RPMI8226 (cell line): ENCODE measurements at regions not wholly inside any gene's neighbourhood (a gene's known extent, or its start where the extent isn't known, plus 50 kb on each side); places are given as distances from the start of the nearest gene placed in this dataset.

ENCODE experiments used
- DNase-seq: peaks from one replicate; pipeline ENCODE4 v3.0.0-alpha.2; 2015

DNA sequence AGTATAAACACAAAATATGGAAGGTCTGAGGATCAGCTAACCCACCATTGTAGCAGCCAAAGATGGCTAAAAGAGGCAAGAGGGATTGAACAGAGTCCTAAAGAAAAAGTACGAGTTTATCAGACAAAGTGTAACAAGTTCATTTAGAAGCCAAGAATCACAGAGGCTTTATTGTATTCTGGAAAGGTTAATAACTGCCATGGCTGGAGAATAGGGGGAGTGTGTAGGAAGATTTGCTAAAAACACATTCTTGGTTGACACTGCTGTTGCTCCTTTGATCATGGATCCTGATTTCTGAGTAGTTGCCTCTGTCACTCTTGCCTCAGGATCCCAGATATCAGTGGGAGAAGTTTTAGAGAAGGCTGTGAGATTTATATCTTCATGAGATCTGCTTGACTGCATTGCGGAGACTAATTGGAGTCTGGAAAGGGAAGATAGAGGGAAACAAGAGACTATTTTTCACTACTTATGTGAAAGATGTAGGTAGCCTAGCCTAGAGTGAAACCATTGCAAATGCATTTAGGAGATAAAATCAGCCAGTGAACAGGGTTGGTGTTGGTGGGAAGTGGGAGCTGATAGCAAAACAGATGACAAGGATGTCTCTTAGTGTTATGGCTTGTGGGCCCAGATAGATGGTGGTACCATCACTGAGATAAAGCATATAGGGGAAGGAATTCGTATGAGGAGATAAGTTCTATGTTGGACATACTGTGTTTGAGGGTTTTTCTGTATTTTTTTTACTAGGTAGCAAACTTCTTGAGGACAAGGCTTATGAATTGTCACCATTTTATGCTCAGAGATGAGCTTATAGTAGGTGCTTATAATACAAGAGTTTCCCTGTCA, 402.9 kb upstream of the PDE3A start:
- no peak for DNase-seq

DNA sequence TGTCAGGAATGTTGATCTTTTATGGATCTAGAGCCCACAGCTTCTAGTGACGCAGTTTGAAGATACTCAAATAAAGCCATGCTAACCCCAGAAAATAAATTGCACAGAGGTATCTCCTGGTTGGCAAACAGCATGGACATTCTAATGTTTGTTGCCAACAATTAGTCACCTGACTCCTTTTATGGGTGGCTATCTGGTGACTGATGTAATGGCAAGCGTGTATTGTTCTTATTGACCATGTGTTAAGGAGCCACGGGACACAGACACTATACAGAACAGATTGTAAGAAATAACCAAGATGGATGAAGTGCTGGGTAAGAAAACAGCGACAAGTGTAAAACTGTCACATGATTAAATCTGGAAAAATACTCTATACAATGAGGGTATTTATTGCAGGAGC, 401.3 kb upstream of the PDE3A start:
- DNase-seq, result no peak

DNA sequence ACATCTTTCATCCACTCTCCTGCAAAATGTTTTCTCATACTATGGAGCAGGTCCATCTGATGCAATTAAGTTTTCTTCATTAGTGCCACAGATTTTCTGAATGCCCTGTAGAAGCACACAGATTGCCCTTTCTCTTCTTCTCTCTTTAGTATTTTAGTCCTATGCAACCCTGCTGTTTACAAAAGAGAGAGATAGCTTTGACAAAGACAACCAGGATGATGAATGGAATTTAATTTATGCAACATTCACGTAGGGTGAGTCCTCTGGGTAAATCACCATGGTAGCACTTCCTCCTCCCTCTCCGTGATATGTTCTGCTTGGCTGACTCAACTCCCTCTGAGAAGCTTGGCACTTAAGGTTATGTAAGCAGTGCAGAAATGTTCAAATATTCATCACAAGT, 400.9 kb upstream of the PDE3A start:
- DNase-seq, result no peak

DNA sequence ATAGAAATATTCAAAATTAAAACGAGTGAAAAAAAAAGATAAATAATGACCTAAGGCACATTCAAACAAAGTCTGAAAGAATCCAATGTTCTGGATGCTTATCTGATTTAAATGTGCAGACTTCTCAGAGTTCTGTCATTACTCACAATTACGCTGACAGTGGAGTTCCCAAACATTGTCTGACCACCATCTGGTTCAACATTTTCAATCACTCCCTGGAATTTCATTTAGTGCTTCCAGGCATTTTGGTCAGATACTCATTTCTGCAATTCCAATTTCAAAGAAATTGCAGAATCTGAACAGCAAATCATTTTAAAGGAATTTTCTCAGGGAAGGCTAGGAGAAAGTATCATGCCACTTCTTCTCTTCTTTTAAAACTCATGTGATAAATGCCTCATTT, 398.2 kb upstream of the PDE3A start:
- no peak for DNase-seq

DNA sequence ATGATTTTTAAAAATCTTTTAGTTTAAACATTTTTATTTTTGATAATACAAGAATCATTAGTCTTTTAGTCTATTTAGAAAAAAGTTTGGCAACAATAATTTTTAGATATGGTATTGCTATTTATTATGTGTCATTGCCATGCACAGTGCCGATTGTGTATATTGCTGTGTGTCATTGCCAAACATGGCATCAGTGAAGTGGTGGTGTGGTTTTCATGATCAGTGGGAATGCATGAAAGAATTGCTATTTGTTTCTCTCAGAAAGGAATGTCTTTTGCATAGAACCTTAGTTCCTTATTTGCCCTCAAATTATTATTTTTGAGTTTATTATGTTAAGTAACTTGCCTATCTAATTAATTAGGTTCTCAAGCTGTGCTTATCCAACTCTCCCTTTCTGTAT, 397.5 kb upstream of the PDE3A start:
- DNase-seq, result no peak

DNA sequence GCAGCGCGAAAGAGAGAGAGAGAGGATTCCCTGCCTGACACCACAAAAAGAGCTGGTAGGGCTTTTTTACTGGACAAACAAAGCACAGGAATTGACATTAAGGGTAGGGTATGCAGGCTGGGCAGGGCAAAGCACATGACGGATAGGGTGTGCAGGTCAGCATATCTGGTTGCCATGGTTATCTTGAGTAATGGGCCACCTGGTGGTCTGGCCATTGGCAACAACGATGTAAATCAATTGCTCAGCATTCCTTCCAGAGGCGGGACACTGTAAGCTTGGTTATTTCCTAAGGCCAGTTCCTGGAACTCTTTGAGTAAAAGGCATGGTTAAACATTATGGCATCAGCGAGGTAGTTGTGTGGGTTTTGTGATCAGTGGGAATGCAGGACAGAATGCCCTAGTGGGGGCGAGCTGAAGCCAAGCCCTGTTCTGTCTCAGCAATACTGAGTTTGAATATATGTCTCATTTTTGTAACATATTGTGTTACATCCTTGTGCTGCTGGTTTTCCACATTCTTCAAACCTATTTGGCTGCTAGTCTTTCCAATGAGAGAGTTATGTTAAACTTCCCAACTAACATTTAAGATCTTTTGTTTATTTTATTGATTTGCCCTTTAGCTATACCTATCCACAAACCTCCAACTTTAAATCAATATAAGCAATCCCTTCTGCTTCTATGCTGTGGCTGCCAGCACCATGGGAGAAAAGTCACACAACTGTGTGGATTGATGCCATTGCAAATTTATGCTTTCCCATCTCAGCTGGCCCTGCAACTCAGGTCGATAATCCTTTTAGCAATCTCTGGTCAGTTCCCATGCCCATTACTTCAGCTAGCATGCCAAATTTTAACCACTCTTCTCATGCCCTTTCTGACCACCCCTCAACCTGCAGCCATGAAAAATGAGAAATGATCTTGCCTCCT, 396.7 kb upstream of the PDE3A start:
- DNase-seq, result no peak

DNA sequence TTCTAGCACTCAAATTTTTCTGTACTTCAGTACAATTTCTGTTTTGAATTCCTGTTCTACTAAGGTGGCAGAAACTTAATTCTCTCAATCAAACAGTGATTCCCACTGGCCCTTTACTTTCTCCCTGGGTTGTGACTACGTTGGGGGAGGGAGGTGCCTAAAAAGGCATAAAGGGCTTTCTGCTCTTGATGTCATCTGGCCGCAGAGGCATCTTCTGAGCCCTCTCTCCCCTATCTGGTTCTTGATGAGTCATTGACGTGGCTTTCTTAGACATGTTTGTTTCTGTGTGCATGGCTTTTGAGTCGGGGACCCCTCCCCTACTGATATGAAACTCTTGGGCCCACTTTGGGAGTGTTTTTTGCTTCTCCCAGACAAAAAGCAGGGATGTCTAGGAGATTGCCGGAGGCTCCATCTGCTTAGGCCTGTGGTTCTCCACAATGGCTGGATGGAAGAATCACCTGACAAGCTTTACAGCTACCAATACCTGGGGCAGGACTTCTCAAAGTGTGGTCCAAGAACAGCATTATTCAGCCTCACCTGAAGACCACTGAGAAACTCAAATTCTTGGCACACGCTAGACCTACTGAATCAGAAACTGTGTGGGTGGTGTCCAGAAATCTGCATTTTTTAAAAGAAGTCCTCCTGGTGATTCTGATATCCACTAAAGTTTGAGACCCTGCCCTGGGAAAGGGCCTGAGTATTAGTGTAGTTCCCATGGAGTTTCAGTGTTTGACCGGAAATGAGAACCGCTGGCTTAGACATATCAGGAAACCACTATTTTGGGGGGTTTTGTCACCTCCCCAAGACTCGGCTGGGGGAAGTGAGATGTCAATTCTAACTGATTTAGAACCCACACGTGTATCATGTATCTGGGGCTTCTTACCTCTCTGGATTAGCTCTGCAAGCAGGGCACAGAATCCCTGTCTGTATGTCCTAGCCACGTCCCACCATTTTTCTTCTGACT, 395.7 kb upstream of the PDE3A start:
- DNase-seq, result no peak

DNA sequence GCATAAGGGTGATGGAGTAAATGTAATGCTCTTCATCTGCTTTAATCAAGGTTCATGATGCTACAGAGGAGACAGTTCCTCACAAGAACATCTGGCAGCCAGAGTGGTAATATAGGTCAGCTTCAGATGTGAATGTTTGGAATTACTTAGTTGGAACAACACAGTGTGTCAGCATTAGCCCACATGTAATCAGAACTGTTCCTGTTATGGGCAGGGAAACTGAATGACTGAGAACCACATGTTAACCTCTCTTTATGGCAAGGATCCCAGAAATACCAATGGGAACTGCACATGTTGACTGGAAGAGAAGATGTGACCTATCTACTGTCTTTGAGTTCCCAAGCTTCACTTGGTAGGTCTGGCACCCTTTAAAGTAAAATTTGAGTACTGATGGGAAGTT, 390.1 kb upstream of the PDE3A start:
- DNase-seq, result no peak

DNA sequence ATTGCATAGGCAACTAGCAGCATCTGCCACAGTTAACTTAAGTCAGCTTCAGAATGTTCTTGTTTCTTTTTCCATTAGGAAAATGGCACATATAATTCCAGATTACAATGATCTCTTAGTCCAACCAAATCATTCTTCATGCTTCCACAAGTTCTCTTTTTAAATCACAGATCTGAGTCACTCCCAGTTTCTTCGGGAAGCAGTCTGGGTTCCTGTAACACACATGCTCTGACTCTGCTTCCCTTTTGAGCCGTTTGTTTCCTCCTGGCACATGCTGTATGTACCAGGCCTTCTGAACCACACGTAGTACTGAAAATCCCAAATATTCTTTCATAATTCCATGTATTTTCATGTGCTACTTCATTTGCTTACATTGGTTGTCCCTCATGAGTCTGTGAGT, 388.8 kb upstream of the PDE3A start:
- no peak for DNase-seq

DNA sequence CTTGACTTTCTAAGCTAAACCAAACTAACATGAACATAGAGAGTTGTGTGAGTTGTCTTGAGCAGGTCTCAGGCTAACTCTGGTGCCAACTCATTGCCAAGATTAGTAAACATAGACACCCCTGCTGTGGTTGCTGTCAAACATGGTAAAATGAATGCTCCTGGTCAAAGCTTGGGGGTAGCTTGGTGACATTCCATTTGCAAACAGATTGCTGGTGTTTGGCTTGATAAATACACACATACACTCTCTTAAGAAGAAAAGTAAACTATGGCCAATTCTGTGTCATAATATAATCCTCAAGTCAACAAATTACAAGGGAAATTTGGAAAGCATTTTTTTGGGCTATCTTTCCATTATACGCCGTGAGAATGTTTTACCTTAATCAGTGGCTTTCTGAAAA, 386.4 kb upstream of the PDE3A start:
- no peak for DNase-seq

DNA sequence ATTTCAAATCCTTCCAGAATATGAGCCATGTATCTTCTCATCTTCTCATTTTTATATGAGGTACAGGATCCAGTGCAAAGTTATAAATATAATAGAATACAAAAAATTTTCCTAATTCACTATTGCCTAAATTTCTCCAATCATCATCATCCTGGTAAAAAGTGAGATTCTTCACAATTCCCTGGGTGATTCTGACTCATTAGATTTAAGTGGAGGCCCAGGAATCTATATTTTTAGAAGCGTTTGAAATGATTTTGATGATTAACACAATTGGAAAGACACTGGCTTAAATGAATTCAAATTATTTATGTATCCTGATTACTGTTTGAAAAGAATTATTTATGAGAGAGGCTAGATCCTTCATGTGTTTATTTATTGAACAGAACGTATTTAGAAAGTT, 380.3 kb upstream of the PDE3A start:
- no peak for DNase-seq

DNA sequence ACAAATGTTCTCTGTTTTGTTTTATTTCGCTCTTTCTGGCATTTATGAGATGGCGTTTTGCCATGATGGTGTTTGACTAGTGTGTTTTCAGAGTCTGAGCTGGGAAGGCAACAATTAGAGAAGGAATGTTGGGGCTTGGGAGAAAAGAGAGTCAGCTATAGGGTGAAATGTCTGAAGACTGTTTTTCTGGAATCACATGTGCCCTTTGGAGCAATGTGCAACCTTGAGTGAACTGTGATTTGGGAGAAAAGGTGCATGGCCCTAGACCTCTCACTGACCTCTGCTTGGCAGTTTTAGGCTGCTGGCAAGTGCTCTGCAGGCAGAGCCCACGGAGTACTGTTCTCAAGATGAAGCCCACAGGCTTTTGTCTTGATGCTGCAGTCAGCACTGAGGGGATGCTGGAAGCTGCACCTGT, 379.9 kb upstream of the PDE3A start:
- DNase-seq, result no peak

DNA sequence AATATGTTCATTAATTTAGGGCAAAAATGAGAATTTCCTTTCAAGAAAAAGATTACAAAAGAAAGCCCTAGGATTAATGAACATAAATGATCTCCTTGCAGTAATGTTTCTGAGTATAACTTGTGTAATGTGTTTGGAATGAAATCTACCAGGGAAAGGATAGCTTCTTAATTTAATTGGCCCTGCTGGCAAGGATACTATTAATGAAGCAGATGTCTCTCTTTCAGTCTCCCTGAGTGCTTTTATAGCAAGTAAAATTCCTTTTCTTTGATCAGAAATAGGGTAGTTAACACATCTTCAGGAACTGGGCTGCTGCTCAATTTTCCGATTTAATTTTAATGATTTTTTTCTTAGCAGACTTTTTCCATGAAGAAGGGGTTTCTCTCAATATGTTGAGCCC, 379.4 kb upstream of the PDE3A start:
- DNase-seq, result no peak

DNA sequence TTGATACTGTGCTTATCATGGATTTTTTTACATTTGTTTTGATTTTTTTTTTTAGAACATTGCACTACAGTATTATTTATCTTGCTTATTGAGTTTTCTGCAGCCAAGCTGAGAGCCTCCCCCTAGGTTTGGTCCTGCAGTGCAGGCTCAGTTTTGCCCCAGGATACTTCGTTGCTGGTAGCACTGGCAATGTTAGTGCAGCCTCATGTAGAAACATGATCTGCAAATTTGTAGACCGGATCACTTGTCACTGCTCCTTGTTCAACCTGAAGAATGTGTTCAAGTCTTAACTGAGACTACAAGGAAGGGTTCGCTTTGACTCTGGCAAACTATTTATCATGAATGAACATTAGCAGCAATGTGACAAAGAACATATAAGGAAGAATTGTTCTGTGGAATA, 377.2 kb upstream of the PDE3A start:
- no peak for DNase-seq

DNA sequence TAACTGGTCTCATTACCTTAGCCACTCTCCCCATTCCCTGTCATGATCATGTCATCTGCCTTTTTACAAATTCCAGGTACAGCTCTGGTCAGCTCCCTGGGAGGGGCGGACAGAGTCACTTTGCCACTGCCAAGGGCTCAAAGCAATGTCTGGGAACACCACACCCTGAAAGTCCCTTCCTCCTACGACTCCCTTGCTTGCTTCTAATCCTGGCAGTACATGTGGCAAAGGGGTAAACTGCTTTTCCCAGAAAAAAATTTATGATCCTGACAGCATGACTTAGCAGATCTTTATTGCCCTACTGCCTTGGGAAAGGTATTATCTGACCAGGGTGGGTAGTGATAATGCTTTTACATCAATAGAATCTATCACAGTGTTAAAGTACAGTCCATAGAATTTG, 376.0 kb upstream of the PDE3A start:
- no peak for DNase-seq

DNA sequence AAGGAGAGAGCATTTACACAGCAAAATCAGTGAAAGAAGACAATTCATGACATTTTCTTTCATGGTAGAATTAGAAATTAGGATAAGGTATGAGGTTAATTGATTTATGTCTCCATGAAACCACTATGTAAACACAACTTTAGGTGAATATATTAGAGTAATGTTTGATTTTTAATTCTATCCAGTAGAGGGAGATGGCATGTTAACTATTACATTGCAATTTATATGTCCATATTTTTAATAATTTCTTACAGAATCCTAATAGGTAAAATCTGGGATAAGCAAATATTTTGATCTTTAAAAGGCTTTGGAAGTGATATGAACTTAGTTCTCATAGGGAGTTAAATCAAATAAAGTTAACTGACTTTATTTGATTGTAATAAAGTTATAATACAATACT, 373.4 kb upstream of the PDE3A start:
- DNase-seq, result no peak

DNA sequence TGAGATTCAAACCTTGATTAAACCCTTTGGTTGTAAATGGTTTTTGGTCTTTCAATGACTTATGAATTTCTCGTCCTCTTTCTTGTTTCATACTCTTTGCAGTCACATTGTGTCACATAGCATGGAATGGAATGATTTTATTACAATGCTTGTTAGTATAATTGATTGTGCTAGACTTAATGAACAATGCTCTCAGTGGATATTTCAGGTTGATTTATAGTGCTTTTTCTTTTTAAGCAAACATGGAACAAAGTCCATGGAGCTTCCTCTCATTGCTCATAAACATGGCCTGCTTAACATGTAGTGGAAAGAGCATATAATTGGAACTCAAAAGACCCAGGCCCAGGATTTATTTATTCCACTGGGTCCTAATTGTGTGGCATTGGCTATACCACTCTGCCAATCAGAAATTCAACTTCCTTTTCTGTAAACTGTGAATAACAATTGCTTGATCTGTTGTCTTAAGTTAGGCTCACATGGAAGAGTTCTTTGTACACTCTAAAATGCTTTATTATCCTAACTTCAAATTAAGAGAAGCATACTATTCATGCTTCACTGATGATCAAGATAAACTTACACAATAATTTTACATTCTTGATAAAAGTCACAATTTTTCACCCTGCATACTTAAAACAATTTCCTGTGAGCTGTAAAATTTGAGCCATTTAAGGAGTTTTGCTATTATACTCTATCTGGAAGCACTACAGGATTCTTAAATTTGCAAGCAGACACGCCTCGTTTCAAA, 370.5 kb upstream of the PDE3A start:
- DNase-seq, result no peak

DNA sequence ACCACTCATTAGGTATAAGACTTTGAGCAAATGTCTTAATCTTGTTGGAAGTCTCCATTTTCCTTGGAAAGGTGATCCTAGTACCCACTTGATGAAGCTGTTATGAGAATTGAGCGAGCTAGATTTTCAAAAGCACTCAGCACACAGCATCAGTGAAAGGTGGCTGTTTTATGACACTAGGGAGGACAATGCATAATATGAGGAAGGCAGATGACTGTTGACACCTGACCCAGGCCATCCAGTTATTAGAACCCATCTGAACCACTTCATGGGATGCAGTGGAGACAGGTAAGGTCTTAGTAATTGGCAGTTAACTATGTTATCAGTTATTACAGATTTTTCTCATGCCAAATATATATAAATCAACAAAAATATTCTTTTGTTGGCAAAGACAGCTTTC, 369.9 kb upstream of the PDE3A start:
- DNase-seq, result no peak

DNA sequence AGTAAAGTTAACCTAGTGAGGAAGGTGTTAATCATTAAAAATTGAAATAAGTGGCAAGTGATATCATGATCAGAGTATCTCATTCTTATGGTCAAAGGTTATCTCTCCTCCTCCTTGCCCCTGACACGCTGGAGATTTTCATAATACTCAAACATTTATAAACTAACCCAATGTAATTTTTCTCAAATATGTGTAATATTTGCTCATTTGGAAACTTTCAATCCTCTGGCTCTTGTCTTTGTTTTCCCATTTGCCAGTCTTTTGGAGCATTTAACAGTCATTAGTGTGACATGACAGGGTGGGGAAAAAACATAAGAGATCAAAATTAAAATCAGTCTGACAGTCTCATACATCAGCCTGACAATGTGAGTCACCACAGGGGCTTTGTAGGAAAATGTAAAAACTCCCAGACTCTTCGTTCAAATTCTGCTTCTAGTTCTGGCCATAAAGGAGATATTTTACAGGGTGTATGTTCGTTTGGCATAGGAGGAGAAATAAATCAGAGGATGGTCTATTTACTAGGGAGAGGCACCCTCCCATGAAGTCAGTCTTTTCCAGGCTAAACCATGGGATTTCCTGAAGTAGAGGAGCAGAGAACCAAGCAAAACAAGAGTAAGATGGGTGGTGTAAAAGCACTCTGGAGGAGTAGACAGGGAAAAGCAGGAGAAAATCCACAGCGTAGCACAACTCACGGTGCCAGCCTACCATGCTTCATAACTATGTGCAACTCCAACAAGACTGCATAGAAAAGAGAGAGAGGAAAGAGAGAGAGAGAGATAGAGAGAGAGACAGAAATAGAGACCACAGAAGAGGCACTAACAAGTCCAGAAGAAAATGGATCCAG, 369.2 kb upstream of the PDE3A start:
- DNase-seq, result no peak

DNA sequence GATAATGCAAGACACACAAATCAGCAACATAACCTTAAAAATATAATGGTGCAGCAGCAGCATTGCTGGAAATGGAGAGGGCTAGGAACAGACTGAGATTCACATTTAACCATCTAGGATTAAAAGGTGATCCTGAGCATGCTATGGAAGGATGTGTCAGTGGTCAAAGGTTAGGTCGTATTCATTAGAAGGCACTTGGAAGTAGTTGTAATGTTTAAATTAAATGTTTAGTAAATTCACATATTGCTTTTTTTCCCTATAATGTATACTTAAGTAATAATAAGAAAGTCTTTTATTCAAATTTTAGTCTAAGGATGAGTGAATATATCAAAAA, 368.6 kb upstream of the PDE3A start:
- DNase-seq, result no peak

DNA sequence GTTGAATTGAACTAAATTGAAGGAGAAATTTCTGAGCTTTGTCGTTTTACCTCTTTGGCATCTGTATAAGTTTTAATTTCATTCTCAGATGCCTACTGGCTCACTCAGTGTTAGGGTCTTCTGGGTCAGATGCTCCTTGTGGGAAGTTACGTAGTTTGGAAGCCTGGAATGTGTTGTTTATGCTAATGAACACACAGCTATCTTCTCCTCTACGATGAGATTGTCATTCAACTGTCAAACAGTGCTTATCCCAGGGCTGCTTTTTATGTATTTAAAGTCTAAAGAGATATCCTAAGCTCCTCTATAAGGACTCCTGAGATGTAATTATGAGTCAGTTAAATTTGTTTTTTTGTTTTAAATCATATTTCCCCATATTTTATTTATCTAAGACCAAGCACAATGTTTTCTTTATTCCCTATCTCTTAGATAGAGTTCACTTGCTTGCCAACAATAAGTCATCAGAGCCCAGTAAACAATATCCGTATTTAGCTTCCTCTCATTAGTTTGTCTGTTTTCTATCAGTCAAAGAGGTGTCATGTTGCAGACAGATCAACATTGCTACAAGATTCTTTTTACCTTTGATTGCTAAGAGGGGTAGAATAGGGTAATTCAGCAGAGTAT, 368.0 kb upstream of the PDE3A start:
- no peak for DNase-seq
